ENCODE measurements at regions not wholly inside any gene's neighbourhood (a gene's known extent, or its start where the extent isn't known, plus 50 kb on each side); places are given as distances from the start of the nearest gene placed in this dataset.
A peak's percentile ranks its signal among the peaks of the same experiment; 100 is the strongest.
"Not testable (repeated sequence)": the region's sequence is repeated elsewhere in the genome, so short reads cannot be mapped to it uniquely, and the experiment has no call there.

GRCh38 chr6:50520326-50521266, 192.7 kb upstream of the TFAP2D start:
- DNase-seq, result no peak

DNA sequence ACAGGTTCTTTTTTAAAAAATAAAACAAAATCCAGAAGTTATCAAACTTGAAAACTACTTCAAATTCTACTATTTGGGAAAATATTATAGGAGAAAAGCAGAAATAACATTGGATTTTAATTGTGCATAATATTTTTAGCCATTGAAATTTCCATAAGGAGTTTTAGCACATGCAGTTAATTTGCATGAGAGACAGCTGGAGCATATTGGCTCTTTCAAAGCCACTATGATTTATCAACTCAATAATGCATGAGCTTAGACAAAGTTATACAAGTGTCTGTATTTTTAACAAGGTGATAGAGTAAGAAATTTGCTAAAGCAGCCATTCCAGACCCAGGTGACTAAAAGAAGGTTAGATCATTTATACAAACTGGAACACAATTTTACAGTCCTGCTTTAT, 189.0 kb upstream of the TFAP2D start:
- no peak for DNase-seq

DNA sequence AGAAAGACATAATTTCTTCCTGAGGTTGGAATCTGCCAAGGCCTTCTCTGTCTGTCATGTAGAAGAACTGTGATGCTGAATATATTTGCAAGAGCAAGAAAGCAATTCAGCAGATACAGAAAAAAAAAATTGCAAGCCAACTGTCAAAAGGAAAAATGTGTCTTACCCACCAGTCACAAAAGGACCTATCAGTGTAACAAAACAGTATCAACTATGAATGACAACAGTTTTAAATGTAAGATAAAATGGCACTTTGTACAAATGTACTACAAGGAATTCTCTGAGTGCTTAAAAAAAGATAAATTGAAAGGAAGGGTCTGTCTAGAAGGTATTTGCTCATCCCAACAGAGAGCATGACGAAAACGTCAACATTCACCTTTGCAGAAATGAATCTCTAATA, 185.3 kb upstream of the TFAP2D start:
- DNase-seq, result no peak

DNA sequence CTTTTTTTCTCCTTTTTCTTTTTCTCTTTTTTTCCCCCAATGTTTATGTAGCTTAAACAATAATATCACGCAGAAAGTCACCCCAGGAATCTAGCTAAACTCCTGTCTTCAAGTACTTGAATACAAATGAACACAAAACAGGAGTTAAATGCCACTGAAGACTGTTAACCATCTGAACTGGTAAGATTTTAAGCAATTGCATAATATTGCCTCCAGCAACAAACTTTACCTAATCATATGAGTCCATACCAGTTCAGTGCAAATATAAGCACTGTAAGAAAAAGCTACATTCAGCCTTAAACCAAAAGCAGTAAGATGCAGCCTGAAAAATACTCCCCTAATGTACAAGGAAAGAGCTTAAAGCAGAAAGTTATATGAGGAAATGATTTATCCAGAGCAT, 173.9 kb upstream of the TFAP2D start:
- no peak for DNase-seq

- no peak for DNase-seq
These were observed 171.4 kb upstream of the TFAP2D start for GRCh38 chr6:50541941-50542340.

GRCh38 chr6:50543666-50544065, 169.7 kb upstream of the TFAP2D start:
- no peak for DNase-seq

GRCh38 chr6:50549026-50549425, 164.3 kb upstream of the TFAP2D start:
- no peak for DNase-seq

- no peak for DNase-seq
These were observed 163.9 kb upstream of the TFAP2D start for GRCh38 chr6:50549475-50549874.

DNA sequence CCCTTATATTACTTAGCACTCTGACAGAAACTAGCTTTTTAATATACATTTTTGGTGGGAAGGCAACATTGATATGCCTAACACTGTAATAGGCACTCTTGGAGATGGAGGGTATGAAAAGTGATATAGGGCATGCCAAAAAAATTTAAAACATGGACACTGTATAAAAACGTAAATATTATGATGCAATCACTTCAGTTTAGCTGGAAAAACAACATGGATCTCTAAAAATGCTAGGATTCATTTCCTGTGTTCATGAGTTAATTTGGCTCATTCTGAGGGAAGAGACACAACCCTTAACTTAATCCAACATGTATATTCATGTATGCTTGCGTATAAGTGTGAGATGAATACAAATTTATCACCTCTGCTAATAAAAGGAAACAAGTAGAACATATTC, 157.3 kb upstream of the TFAP2D start:
- DNase-seq, result no peak

- no peak for DNase-seq
These were observed 148.3 kb upstream of the TFAP2D start for GRCh38 chr6:50565004-50565403.

DNA sequence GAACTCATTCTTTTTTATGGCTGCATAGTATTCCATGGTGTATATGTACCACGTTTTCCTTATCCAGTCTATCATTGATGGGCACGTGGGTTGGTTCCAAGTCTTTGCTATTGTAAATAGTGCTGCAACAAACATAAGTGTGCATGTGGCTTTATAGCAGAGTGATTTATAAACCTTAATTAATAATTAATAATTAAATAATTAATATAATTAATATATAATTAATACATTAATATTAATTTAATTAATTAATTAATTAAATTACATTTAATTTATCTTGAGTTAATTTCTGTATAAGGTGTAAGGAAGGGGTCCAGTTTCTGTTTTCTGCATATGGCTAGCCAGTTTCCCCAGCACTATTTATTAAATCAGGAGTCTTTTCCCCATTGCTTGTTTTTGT, 142.1 kb upstream of the TFAP2D start:
- not testable (repeated sequence) for DNase-seq

DNA sequence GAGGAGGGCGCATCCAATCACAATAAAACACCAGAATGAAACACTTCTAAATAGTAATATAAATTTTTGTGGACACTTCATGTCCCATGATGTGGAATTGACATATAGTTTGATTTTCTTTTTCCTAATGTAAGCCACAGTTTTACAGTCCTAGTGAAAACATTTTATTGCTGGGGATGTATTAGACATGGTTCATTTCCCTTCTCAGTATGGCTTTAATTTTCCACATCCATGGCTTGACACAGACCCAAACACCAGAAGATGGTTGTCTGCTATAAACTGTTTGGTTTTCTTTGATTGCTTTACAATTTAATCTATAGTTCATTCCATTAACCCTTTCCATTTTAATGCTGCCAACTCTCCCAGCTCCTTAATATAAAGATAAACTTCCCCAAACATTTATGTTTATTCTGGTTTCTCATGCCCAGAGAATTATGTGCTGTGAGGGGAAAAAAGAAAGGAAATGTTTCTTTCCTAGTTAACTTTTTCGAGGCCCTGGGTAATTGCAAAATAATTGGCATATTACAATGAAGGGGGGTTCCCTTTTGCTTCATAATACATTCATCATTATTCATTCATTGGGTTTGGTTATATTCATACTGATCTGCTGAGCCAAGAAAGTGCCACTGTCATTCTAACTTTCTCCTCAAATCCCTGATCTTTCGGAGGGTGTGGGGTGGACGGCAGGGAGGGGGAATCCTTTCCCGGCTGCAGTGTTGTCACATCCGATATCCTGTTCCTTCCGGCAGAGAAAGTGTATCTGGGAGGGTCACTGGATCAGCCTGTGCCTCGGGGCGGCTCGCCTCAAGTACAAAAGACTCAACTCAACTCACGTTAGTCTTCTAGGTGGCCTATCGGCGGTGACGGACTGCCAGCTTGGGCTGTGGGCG, 127.6 kb upstream of the TFAP2D start:
- no peak for DNase-seq

DNA sequence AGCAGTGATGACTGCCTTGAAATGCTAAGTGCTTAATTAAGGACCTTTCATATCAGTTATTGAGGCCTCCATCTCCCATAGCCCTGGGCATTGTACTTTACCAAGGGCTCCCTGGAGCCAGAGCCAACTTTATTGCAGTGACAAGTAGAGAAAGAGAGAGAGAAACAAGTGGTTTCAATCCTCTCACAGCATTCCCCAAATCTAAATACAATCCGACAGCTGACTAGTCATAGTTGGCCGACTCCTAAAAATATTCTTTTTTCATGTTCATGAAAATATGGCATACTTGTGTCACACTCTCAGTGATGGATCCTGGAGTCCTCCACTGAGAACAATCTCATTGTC, 127.0 kb upstream of the TFAP2D start:
- DNase-seq, result no peak

DNA sequence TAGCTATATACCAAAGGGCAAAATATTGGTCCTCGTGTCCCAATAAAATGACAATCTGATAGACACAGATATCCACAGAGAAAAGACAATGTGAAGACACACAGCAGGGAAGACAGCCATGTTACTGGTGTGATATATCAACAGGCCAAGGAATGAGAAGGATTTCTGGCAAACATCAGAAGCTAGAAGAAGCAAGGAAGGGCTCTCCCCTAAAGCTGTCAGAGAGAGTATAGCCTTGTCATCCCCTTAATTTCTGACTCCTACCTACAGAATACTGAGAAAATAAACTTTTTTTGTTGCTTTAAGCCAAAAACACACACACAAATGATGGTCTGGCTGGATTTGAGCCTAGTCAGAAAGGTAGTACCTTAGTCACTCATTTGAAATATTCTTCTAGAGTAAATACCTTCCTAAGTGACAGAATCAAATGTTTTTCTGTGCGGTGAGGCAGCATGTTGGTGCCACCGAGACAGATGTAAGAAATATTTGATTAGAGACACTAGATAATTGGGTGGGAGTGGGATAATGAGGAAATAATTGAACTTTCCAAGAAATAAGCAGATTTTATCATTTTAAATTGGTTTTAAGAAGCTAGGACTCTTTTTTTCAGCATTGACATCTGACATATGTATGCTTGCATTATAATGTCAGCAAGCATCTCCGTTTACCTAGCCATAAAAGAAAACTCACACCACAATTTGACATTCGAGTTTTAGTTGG, 123.4 kb upstream of the TFAP2D start:
- DNase-seq, result no peak

GRCh38 chr6:50591135-50591534, 122.2 kb upstream of the TFAP2D start:
- no peak for DNase-seq

- no peak for DNase-seq
These were observed 113.0 kb upstream of the TFAP2D start for GRCh38 chr6:50600280-50600679.

- peak; percentile 51 for DNase-seq
These were observed 111.0 kb upstream of the TFAP2D start for GRCh38 chr6:50602292-50602691.

DNA sequence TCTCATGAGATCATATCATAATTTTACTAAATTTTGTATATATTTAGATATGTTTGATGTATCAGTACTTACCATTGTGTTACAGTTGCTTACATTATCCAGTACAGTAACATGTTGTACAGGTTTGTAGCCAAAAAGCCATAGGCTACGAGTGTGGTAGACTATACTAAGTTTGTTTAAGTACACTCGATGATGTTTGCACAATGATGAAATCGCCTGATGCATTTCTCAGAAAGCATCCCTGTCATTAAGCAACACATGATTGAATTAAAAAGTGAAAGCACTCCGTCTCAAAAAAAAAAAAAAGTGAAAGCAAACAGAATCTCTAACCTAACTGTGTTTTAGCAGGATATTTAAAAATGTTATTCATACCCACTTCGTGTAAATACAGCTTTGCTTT, 104.9 kb upstream of the TFAP2D start:
- peak; percentile 13 for DNase-seq

DNA sequence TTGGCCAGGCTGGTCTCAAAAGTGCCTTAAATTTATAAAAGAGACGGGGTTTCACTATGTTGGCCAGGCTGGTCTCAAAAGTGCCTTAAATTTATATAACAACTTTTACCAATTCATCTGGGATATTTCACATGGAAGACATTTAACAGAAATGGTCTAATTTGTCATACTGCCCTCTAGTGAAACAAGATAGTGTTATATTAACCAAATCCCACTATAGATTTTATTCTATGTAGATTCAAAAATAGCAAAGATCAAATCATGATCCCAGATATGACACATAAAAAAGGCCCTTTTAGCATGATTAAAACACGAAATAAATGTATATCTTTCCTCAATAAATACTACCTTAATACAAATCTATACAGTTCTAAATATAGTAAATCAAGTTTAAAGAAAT, 102.8 kb upstream of the TFAP2D start:
- DNase-seq, result no peak

GRCh38 chr6:50635429-50635828, 77.9 kb upstream of the TFAP2D start:
- no peak for DNase-seq

DNA sequence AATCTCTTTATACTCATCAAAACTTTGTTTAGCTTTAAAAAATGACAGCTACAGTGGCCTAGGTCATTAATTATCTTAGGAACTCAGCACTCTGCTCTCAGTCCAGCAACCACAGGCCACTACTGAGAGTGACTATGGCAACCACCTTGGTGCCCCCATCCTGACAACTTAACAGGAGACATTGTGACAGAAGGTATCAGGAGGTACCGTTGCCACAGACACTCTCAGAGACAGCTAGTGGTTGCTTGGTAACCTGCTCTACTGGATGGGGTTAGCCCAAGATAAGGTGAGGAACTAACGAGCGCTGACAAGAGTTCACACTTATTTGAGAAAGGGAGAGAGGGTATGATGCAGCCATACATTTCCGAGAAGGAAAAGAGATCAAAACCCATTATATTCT, 76.1 kb upstream of the TFAP2D start:
- no peak for DNase-seq

DNA sequence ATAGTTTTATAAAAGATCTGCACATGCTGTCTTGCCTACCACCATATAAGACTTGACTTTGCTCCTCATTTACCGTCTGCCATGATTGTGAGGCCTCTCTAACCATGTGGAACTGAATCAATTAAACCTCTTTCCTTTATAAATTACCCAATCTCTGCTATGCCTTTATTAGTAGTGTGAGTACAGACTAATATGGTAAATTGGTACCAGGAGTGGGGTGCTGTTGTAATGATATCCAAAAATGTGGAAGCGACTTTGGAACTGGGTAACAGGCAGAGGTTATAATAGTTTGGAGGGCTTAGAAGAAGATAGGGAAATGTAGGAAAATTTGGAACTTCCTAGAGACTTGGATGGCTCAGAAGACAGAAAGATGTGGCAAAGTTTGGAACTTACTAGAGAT, 64.2 kb upstream of the TFAP2D start:
- DNase-seq, result no peak

DNA sequence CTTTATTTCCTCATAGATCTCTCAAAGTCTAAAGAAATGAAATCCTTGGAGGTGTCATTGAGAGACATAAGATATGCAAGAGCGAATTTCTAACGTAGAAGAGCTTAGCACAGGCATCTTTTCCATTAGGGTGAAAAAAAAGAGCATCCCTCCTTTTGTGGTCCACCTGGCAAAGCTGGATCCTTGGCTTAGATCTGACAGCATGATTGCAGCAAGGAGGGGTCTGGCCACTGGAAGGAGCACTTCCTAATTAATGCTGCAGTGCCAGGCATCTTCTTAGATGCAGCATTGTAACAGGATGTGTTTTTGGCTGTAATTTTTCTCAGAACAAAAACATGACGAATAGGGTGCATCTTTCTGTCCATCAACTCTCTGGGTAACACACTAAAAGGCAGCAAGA, 60.1 kb upstream of the TFAP2D start:
- DNase-seq, result no peak

Data from suppressor macrophage treated with lipopolysaccharide for 4 hours (primary cell).